GM12875 (cell line): ENCODE measurements at regions not wholly inside any gene's neighbourhood (a gene's known extent, or its start where the extent isn't known, plus 50 kb on each side); places are given as distances from the start of the nearest gene placed in this dataset.

ENCODE experiments used
- H3K4me3 ChIP-seq: one replicate; pipeline ENCODE4 v1.5.1; 2011; ENCODE audit warnings: low read depth, low read length, control low read depth
- CTCF ChIP-seq: IDR thresholded peaks from 2 replicates; pipeline ENCODE4 v1.5.1; 2011; ENCODE audit warnings: low read depth, mild to moderate bottlenecking, control low read depth, inconsistent platforms, low read length, moderate library complexity, borderline replicate concordance; ENCODE audit not compliant: insufficient read depth

DNA sequence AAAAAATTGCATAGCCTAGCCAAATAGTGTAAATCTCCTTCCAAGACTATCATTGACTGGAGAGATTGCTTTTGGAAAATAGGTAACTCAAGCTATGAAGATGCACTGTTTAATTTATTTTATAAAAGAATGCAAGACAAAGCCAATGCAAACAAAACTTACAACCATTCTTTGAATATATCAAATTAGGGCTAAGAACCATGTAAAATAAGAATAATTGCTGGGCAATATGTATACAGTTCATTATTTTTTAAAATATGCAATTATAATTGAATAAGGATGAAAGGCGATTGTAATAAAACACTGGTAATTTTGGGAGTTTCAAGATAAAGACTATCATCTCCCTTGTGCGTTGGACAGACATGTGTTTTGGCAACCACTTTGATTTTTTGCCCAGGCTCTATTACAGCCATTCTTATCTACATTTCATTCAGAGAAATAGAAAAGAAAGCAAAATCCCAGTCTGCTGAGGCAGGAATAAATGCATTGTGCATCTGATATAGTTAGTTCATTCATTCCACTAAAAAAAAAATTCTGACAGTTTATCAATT is 242.3 kb upstream of the ROBO1 start:
- TF ChIP-seq CTCF, result no peak
- H3K4me3 ChIP-seq, result no peak overlapping the region

GRCh38 chr3:80007522-80007921 is 239.7 kb upstream of the ROBO1 start:
- no peak for TF ChIP-seq CTCF
- no peak overlapping the region for H3K4me3 ChIP-seq

DNA sequence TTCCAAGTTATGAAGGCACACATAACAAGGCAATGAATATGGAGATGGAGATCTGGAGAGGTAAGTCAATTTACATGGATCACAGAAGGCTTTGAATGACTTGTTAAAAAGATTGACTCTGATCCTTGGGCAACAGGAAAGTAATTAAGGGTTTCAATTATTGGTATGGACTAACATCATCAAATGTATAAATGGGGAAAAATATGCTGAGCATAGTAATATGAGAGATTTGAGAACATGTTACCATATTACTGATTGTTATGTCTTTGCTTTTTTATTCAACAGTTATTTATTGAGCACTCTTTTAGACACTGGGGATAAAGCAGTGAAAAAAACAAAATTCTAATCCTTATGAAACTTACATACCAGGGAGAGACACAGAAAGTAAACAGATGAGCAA is 238.5 kb upstream of the ROBO1 start:
- no peak overlapping the region for H3K4me3 ChIP-seq
- TF ChIP-seq CTCF, result no peak

- no peak for TF ChIP-seq CTCF
- no peak overlapping the region for H3K4me3 ChIP-seq
Measured at GRCh38 chr3:80000022-80000421, 232.2 kb upstream of the ROBO1 start.

DNA sequence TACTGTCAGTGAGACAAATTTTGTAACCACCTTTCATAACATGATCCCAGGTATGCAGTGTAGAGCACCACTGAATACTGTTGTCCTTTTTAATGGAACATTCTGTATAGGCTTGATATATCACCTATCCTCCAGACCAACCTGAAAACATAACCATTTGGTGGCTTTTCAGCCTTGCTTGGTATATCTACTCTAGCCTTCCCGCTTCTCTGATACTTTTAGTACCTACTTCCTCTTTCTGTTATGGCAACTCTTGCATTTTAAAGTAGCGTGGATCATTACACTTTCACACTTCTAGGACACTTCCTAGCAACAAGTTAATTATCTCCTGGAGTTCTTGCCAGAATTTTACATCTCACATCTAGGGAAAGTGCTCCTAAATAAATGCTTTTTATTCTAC is 226.6 kb upstream of the ROBO1 start:
- TF ChIP-seq CTCF, result no peak
- no peak overlapping the region for H3K4me3 ChIP-seq

- H3K4me3 ChIP-seq, result no peak overlapping the region
- no peak for TF ChIP-seq CTCF
Measured at GRCh38 chr3:79986338-79986737, 218.5 kb upstream of the ROBO1 start.

DNA sequence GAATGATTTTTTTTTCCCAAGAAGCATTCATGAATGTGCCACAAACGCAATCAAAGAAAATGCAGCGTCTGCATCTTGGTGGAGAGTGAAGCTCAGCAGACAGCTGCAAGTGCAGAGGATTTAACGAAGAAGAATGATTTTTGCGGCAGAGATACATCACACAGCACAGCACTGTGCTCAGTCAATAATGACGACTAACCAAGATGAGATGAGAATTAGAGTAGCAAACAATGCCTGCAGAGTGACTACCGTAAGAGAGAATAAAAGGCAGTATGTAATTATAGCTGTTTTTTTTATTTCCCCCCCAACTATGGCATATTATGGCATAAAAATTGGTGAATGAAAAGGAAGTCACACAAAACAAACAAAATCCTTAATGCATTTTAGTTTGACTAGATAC is 218.0 kb upstream of the ROBO1 start:
- TF ChIP-seq CTCF, result no peak
- H3K4me3 ChIP-seq, result no peak overlapping the region
